ENCODE measurements at regions not wholly inside any gene's neighbourhood (a gene's known extent, or its start where the extent isn't known, plus 50 kb on each side); places are given as distances from the start of the nearest gene placed in this dataset.

- Histone ChIP-seq H3K27me3 (ENCODE audit: control insufficient read depth, insufficient read depth, low read length) (no peaks in the 10 kb centered on the region), H3K4me3 (ENCODE audit: low read depth, low read length) (no peak overlapping the region), H3K36me3 (ENCODE audit: control insufficient read depth, insufficient read depth, low read length) (no peaks in the 10 kb centered on the region)
- FAIRE-seq (no peak), DNase-seq (ENCODE audit: low read depth) (peak; percentile 53)
- no peak for TF ChIP-seq CTCF (IDR thresholded peaks at IDR 0.05; ENCODE audit: insufficient read depth, low read length, severe bottlenecking)
Observed at GRCh38 chr14:83425138-83425537, 1891.5 kb upstream of the SEL1L start.

DNA sequence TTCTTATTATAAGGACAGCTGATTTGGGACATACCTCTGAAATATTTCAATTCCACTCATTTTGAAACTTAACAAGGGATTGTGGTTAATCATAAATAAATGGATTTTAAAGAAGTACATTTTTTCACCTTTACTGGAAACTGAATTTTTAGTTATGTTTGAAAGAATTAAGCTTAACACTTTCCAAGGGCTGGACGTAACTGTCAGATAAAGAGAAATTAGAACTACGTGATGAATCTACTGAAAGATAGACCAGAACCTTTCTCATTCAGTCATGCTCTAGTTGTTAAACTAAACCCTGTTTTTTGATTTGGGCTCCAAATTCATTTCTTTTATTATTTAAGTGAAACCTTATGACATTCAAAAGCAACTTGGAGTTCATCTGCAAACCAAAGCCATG lies 1892.1 kb upstream of the SEL1L start:
- no peak for TF ChIP-seq CTCF (IDR thresholded peaks at IDR 0.05; ENCODE audit: insufficient read depth, low read length, severe bottlenecking)
- DNase-seq (ENCODE audit: low read depth) (no peak), FAIRE-seq (no peak)
- Histone ChIP-seq H3K36me3 (ENCODE audit: control insufficient read depth, insufficient read depth, low read length) (no peaks in the 10 kb centered on the region), H3K4me3 (ENCODE audit: low read depth, low read length) (no peak overlapping the region), H3K27me3 (ENCODE audit: control insufficient read depth, insufficient read depth, low read length) (no peaks in the 10 kb centered on the region)

GRCh38 chr14:83433618-83434017 lies 1900.0 kb upstream of the SEL1L start:
- Histone ChIP-seq H3K4me3 (ENCODE audit: low read depth, low read length) (no peak overlapping the region), H3K27me3 (ENCODE audit: control insufficient read depth, insufficient read depth, low read length) (no peaks in the 10 kb centered on the region), H3K36me3 (ENCODE audit: control insufficient read depth, insufficient read depth, low read length) (no peaks in the 10 kb centered on the region)
- TF ChIP-seq CTCF (IDR thresholded peaks at IDR 0.05; ENCODE audit: insufficient read depth, low read length, severe bottlenecking), result no peak
- DNase-seq (ENCODE audit: low read depth), result no peak
- FAIRE-seq, result no peak

DNA sequence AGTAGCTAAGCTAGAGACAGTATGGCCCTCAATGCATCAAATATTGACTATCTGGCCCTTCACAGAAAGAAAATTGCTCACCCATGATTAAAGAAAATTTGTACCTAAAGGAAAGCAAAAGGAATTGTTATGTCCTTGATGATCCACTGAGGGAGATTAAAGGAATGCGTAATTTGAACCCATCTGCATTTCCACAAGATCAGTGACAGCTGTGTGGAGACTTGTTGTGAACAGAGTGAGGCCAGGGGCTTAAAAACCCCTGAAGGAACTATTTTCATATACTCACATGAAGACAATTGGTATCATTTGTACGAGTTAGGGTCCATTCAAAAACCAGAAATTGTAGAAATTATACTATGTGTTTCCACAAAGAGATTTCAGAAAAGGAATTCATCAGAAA lies 1908.1 kb upstream of the SEL1L start:
- DNase-seq (ENCODE audit: low read depth) (no peak), FAIRE-seq (no peak)
- H3K4me3 ChIP-seq (ENCODE audit: low read depth, low read length), result no peak overlapping the region
- no peaks in the 10 kb centered on the region for H3K36me3 ChIP-seq (ENCODE audit: control insufficient read depth, insufficient read depth, low read length)
- no peak for TF ChIP-seq CTCF (IDR thresholded peaks at IDR 0.05; ENCODE audit: insufficient read depth, low read length, severe bottlenecking)
- no peaks in the 10 kb centered on the region for H3K27me3 ChIP-seq (ENCODE audit: control insufficient read depth, insufficient read depth, low read length)

DNA sequence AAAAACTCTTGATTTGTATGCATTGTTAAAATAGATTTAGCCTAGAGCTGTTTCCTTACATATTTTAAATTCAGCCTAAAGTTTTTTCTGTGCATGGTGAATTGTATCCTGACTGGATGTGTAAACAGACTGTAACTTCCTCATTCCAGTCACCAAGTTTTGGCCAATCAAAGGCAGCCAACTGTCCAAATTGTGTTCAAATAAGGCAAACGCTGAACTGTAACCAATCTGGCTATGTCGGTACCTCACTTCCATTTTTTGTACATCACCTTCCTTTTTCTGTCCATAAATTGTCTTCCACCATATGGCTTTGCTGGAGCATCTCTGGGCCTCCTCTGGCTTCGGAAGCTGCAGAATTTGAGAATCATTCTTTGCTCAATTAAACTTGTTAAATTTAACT lies 1921.9 kb upstream of the SEL1L start:
- Histone ChIP-seq H3K27me3 (ENCODE audit: control insufficient read depth, insufficient read depth, low read length) (no peaks in the 10 kb centered on the region), H3K36me3 (ENCODE audit: control insufficient read depth, insufficient read depth, low read length) (no peaks in the 10 kb centered on the region), H3K4me3 (ENCODE audit: low read depth, low read length) (no peak overlapping the region)
- DNase-seq (ENCODE audit: low read depth) (no peak), FAIRE-seq (no peak)
- TF ChIP-seq CTCF (IDR thresholded peaks at IDR 0.05; ENCODE audit: insufficient read depth, low read length, severe bottlenecking), result no peak

DNA sequence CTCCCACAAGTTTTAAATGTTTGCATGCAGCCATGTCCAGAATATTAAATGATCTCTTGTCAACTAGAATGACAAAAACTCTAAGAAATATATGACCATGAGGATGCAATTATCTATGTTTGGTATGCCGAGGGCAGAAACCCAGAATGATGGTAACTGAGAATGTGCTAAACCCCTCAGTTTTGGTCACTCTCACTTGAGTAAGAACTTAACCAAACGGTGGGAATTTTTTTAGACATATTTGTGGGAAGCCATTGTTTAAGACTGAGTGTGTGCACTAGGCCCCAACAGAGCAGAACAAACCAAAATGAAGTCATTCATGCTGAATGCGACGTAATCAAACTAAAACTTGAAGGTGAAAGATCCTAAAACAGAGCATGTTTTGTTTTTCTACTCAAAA lies 1927.9 kb upstream of the SEL1L start:
- no peaks in the 10 kb centered on the region for H3K27me3 ChIP-seq (ENCODE audit: control insufficient read depth, insufficient read depth, low read length)
- FAIRE-seq (no peak), DNase-seq (ENCODE audit: low read depth) (no peak)
- H3K4me3 ChIP-seq (ENCODE audit: low read depth, low read length), result no peak overlapping the region
- no peak for TF ChIP-seq CTCF (IDR thresholded peaks at IDR 0.05; ENCODE audit: insufficient read depth, low read length, severe bottlenecking)
- no peaks in the 10 kb centered on the region for H3K36me3 ChIP-seq (ENCODE audit: control insufficient read depth, insufficient read depth, low read length)
